ENCODE measurements at regions not wholly inside any gene's neighbourhood (a gene's known extent, or its start where the extent isn't known, plus 50 kb on each side); places are given as distances from the start of the nearest gene placed in this dataset.

- H3K4me3 ChIP-seq (ENCODE audit: low read length), result no peak overlapping the region
- H3K36me3 ChIP-seq (ENCODE audit: insufficient read depth, low read length), result no peaks in the 10 kb centered on the region
- no peak overlapping the region for H3K4me2 ChIP-seq (ENCODE audit: low read length)
- peaks cover 56% of the 10 kb centered on the region for H3K4me1 ChIP-seq (ENCODE audit: control insufficient read depth, insufficient read depth, low read length)
- H3K9ac ChIP-seq (ENCODE audit: low read depth, low read length), result peak overlapping the region; percentile 5
- H3K27me3 ChIP-seq (ENCODE audit: control insufficient read depth, insufficient read depth, low read length), result no peaks in the 10 kb centered on the region
- H3K9me3 ChIP-seq (replicated peaks; ENCODE audit: low read length), result no peaks in the 10 kb centered on the region
These were observed 163.0 kb downstream of the EFNB2 start for GRCh38 chr13:106372199-106373155.

GRCh38 chr13:106371024-106371423 is 164.4 kb downstream of the EFNB2 start:
- Histone ChIP-seq H3K9me3 (replicated peaks; ENCODE audit: low read length) (no peaks in the 10 kb centered on the region), H3K4me3 (ENCODE audit: low read length) (no peak overlapping the region), H3K4me1 (ENCODE audit: control insufficient read depth, insufficient read depth, low read length) (peaks cover 43% of the 10 kb centered on the region), H3K27me3 (ENCODE audit: control insufficient read depth, insufficient read depth, low read length) (no peaks in the 10 kb centered on the region), H3K4me2 (ENCODE audit: low read length) (no peak overlapping the region), H3K36me3 (ENCODE audit: insufficient read depth, low read length) (no peaks in the 10 kb centered on the region), H3K9ac (ENCODE audit: low read depth, low read length) (no peak overlapping the region)

GRCh38 chr13:106369858-106370257 is 165.6 kb downstream of the EFNB2 start:
- Histone ChIP-seq H3K4me3 (ENCODE audit: low read length) (no peak overlapping the region), H3K9ac (ENCODE audit: low read depth, low read length) (no peak overlapping the region), H3K9me3 (replicated peaks; ENCODE audit: low read length) (no peaks in the 10 kb centered on the region), H3K4me1 (ENCODE audit: control insufficient read depth, insufficient read depth, low read length) (peaks cover 40% of the 10 kb centered on the region), H3K36me3 (ENCODE audit: insufficient read depth, low read length) (no peaks in the 10 kb centered on the region), H3K4me2 (ENCODE audit: low read length) (no peak overlapping the region), H3K27me3 (ENCODE audit: control insufficient read depth, insufficient read depth, low read length) (no peaks in the 10 kb centered on the region)

- Histone ChIP-seq H3K4me1 (ENCODE audit: control insufficient read depth, insufficient read depth, low read length) (peaks cover 32% of the 10 kb centered on the region), H3K4me3 (ENCODE audit: low read length) (no peak overlapping the region), H3K27me3 (ENCODE audit: control insufficient read depth, insufficient read depth, low read length) (no peaks in the 10 kb centered on the region), H3K36me3 (ENCODE audit: insufficient read depth, low read length) (no peaks in the 10 kb centered on the region), H3K9ac (ENCODE audit: low read depth, low read length) (no peak overlapping the region), H3K4me2 (ENCODE audit: low read length) (no peak overlapping the region), H3K9me3 (replicated peaks; ENCODE audit: low read length) (no peaks in the 10 kb centered on the region)
These were observed 166.4 kb downstream of the EFNB2 start for GRCh38 chr13:106369091-106369490.

GRCh38 chr13:106367361-106367971 is 168.0 kb downstream of the EFNB2 start:
- Histone ChIP-seq H3K4me1 (ENCODE audit: control insufficient read depth, insufficient read depth, low read length) (peaks cover 16% of the 10 kb centered on the region), H3K4me3 (ENCODE audit: low read length) (no peak overlapping the region), H3K27me3 (ENCODE audit: control insufficient read depth, insufficient read depth, low read length) (no peaks in the 10 kb centered on the region), H3K36me3 (ENCODE audit: insufficient read depth, low read length) (no peaks in the 10 kb centered on the region), H3K4me2 (ENCODE audit: low read length) (no peak overlapping the region), H3K9me3 (replicated peaks; ENCODE audit: low read length) (no peaks in the 10 kb centered on the region), H3K9ac (ENCODE audit: low read depth, low read length) (no peak overlapping the region)

GRCh38 chr13:106362707-106363106 is 172.8 kb downstream of the EFNB2 start:
- Histone ChIP-seq H3K9me3 (replicated peaks; ENCODE audit: low read length) (no peaks in the 10 kb centered on the region), H3K27me3 (ENCODE audit: control insufficient read depth, insufficient read depth, low read length) (no peaks in the 10 kb centered on the region), H3K36me3 (ENCODE audit: insufficient read depth, low read length) (no peaks in the 10 kb centered on the region), H3K4me1 (ENCODE audit: control insufficient read depth, insufficient read depth, low read length) (peaks cover 3% of the 10 kb centered on the region), H3K9ac (ENCODE audit: low read depth, low read length) (no peak overlapping the region), H3K4me3 (ENCODE audit: low read length) (no peak overlapping the region), H3K4me2 (ENCODE audit: low read length) (no peak overlapping the region)

- no peak overlapping the region for H3K9ac ChIP-seq (ENCODE audit: low read depth, low read length)
- peaks cover 6% of the 10 kb centered on the region for H3K4me1 ChIP-seq (ENCODE audit: control insufficient read depth, insufficient read depth, low read length)
- no peaks in the 10 kb centered on the region for H3K36me3 ChIP-seq (ENCODE audit: insufficient read depth, low read length)
- H3K9me3 ChIP-seq (replicated peaks; ENCODE audit: low read length), result no peaks in the 10 kb centered on the region
- no peak overlapping the region for H3K4me2 ChIP-seq (ENCODE audit: low read length)
- no peaks in the 10 kb centered on the region for H3K27me3 ChIP-seq (ENCODE audit: control insufficient read depth, insufficient read depth, low read length)
- H3K4me3 ChIP-seq (ENCODE audit: low read length), result no peak overlapping the region
These were observed 173.8 kb downstream of the EFNB2 start for GRCh38 chr13:106361621-106362020.

- Histone ChIP-seq H3K27me3 (ENCODE audit: control insufficient read depth, insufficient read depth, low read length) (no peaks in the 10 kb centered on the region), H3K4me3 (ENCODE audit: low read length) (no peak overlapping the region), H3K9me3 (replicated peaks; ENCODE audit: low read length) (no peaks in the 10 kb centered on the region), H3K36me3 (ENCODE audit: insufficient read depth, low read length) (no peaks in the 10 kb centered on the region), H3K4me2 (ENCODE audit: low read length) (no peak overlapping the region), H3K4me1 (ENCODE audit: control insufficient read depth, insufficient read depth, low read length) (peaks cover 6% of the 10 kb centered on the region), H3K9ac (ENCODE audit: low read depth, low read length) (no peak overlapping the region)
These were observed 178.3 kb downstream of the EFNB2 start for GRCh38 chr13:106357198-106357597.

- Histone ChIP-seq H3K9ac (ENCODE audit: low read depth, low read length) (no peak overlapping the region), H3K4me1 (ENCODE audit: control insufficient read depth, insufficient read depth, low read length) (peaks cover 6% of the 10 kb centered on the region), H3K9me3 (replicated peaks; ENCODE audit: low read length) (no peaks in the 10 kb centered on the region), H3K4me3 (ENCODE audit: low read length) (no peak overlapping the region), H3K4me2 (ENCODE audit: low read length) (no peak overlapping the region), H3K27me3 (ENCODE audit: control insufficient read depth, insufficient read depth, low read length) (no peaks in the 10 kb centered on the region), H3K36me3 (ENCODE audit: insufficient read depth, low read length) (no peaks in the 10 kb centered on the region)
These were observed 179.6 kb downstream of the EFNB2 start for GRCh38 chr13:106355866-106356265.

GRCh38 chr13:106354961-106355360 is 180.5 kb downstream of the EFNB2 start:
- H3K9ac ChIP-seq (ENCODE audit: low read depth, low read length), result no peak overlapping the region
- H3K4me2 ChIP-seq (ENCODE audit: low read length), result no peak overlapping the region
- H3K36me3 ChIP-seq (ENCODE audit: insufficient read depth, low read length), result no peaks in the 10 kb centered on the region
- no peaks in the 10 kb centered on the region for H3K27me3 ChIP-seq (ENCODE audit: control insufficient read depth, insufficient read depth, low read length)
- no peak overlapping the region for H3K4me3 ChIP-seq (ENCODE audit: low read length)
- peaks cover 6% of the 10 kb centered on the region for H3K4me1 ChIP-seq (ENCODE audit: control insufficient read depth, insufficient read depth, low read length)
- no peaks in the 10 kb centered on the region for H3K9me3 ChIP-seq (replicated peaks; ENCODE audit: low read length)

GRCh38 chr13:106352850-106353249 is 182.6 kb downstream of the EFNB2 start:
- Histone ChIP-seq H3K4me3 (ENCODE audit: low read length) (no peak overlapping the region), H3K9me3 (replicated peaks; ENCODE audit: low read length) (no peaks in the 10 kb centered on the region), H3K36me3 (ENCODE audit: insufficient read depth, low read length) (no peaks in the 10 kb centered on the region), H3K4me1 (ENCODE audit: control insufficient read depth, insufficient read depth, low read length) (peaks cover 19% of the 10 kb centered on the region), H3K4me2 (ENCODE audit: low read length) (no peak overlapping the region), H3K27me3 (ENCODE audit: control insufficient read depth, insufficient read depth, low read length) (no peaks in the 10 kb centered on the region), H3K9ac (ENCODE audit: low read depth, low read length) (no peak overlapping the region)

All from skeletal muscle satellite cell (primary cell).